Ovary (tissue), 3 donors: ENCODE measurements at regions not wholly inside any gene's neighbourhood (a gene's known extent, or its start where the extent isn't known, plus 50 kb on each side); places are given as distances from the start of the nearest gene placed in this dataset.

Source experiments
- POLR2A ChIP-seq: fragments of 450-650 bp; IDR thresholded peaks from one replicate; pipeline ENCODE4 v1.6.1; 2017; ENCODE audit warnings: antibody characterized with exemption, mild to moderate bottlenecking, moderate library complexity
- TF ChIP-seq, protein P1 (sequence below), 3 donors: fragments of 450-650 bp in 2 of 3; fragments of 200-600 bp in 1 of 3; IDR thresholded peaks; one replicate each; pipeline versions ENCODE4 v1.5.1 to v1.8.0; 2016 to 2022; ENCODE audit warnings: antibody characterized with exemption in 3 of 3, mild to moderate bottlenecking in 1 of 3
- donor health status: DM: no; HTN: no; CAD: no.

- TF ChIP-seq, protein P1, sequence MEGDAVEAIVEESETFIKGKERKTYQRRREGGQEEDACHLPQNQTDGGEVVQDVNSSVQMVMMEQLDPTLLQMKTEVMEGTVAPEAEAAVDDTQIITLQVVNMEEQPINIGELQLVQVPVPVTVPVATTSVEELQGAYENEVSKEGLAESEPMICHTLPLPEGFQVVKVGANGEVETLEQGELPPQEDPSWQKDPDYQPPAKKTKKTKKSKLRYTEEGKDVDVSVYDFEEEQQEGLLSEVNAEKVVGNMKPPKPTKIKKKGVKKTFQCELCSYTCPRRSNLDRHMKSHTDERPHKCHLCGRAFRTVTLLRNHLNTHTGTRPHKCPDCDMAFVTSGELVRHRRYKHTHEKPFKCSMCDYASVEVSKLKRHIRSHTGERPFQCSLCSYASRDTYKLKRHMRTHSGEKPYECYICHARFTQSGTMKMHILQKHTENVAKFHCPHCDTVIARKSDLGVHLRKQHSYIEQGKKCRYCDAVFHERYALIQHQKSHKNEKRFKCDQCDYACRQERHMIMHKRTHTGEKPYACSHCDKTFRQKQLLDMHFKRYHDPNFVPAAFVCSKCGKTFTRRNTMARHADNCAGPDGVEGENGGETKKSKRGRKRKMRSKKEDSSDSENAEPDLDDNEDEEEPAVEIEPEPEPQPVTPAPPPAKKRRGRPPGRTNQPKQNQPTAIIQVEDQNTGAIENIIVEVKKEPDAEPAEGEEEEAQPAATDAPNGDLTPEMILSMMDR (IDR thresholded peaks at IDR 0.05): no peak
- TF ChIP-seq POLR2A: no peak
Observed at GRCh38 chrX:16060252-16060651, 63.1 kb upstream of the GRPR start.
